HG03442 (cell line): ENCODE measurements at regions not wholly inside any gene's neighbourhood (a gene's known extent, or its start where the extent isn't known, plus 50 kb on each side); places are given as distances from the start of the nearest gene placed in this dataset.
"Not testable (repeated sequence)": the region's sequence is repeated elsewhere in the genome, so short reads cannot be mapped to it uniquely, and the experiment has no call there.

ENCODE experiments used
- ATAC-seq: cut with Tn5 transposase; IDR thresholded peaks from one replicate; pipeline ENCODE4 v1.9.1; 2021; ENCODE audit warnings: mild to moderate bottlenecking, moderate library complexity; ENCODE audit not compliant: unreplicated experiment

- ATAC-seq: no peak
These were observed 54.1 kb downstream of the MAFB start for GRCh38 chr20:40634891-40635290.

- ATAC-seq: no peak
These were observed 55.7 kb downstream of the MAFB start for GRCh38 chr20:40633123-40633850.

- ATAC-seq: no peak
These were observed 56.6 kb downstream of the MAFB start for GRCh38 chr20:40632346-40632976.

- no peak for ATAC-seq
These were observed 57.9 kb downstream of the MAFB start for GRCh38 chr20:40631119-40631631.

- ATAC-seq: no peak
These were observed 58.3 kb downstream of the MAFB start for GRCh38 chr20:40630713-40631112.

- ATAC-seq: no peak
These were observed 58.9 kb downstream of the MAFB start for GRCh38 chr20:40630099-40630498.

GRCh38 chr20:40628877-40629276 lies 60.2 kb downstream of the MAFB start:
- no peak for ATAC-seq

GRCh38 chr20:40619053-40619452 lies 70.0 kb downstream of the MAFB start:
- ATAC-seq: not testable (repeated sequence)

- no peak for ATAC-seq
These were observed 71.4 kb downstream of the MAFB start for GRCh38 chr20:40617594-40617993.

- ATAC-seq: no peak
These were observed 76.2 kb downstream of the MAFB start for GRCh38 chr20:40612837-40613236.

- ATAC-seq: no peak
These were observed 76.8 kb downstream of the MAFB start for GRCh38 chr20:40612247-40612646.

- ATAC-seq: no peak
These were observed 78.3 kb downstream of the MAFB start for GRCh38 chr20:40610730-40611129.

GRCh38 chr20:40607927-40608326 lies 81.1 kb downstream of the MAFB start:
- ATAC-seq: no peak

GRCh38 chr20:40606660-40607059 lies 82.4 kb downstream of the MAFB start:
- no peak for ATAC-seq

- ATAC-seq: no peak
These were observed 82.8 kb downstream of the MAFB start for GRCh38 chr20:40606237-40606636.

GRCh38 chr20:40604416-40604815 lies 84.6 kb downstream of the MAFB start:
- ATAC-seq: no peak

- ATAC-seq: no peak
These were observed 85.9 kb downstream of the MAFB start for GRCh38 chr20:40603057-40603651.

GRCh38 chr20:40602381-40602780 lies 86.7 kb downstream of the MAFB start:
- no peak for ATAC-seq

GRCh38 chr20:40600441-40601219 lies 88.4 kb downstream of the MAFB start:
- ATAC-seq: no peak

- ATAC-seq: no peak
These were observed 89.0 kb downstream of the MAFB start for GRCh38 chr20:40599987-40600386.

GRCh38 chr20:40592941-40593340 lies 96.1 kb downstream of the MAFB start:
- no peak for ATAC-seq
